Tongue (tissue), 1 donor: ENCODE measurements at regions not wholly inside any gene's neighbourhood (a gene's known extent, or its start where the extent isn't known, plus 50 kb on each side); places are given as distances from the start of the nearest gene placed in this dataset.
"Not testable (repeated sequence)": the region's sequence is repeated elsewhere in the genome, so short reads cannot be mapped to it uniquely, and the experiment has no call there.

Experiments used
- DNase-seq: peaks from one replicate; pipeline ENCODE4 v3.0.0-alpha.2; 2015

GRCh38 chr18:22284581-22285360 is 115.4 kb downstream of the GATA6 start:
- no peak for DNase-seq

GRCh38 chr18:22283855-22284254 is 114.5 kb downstream of the GATA6 start:
- DNase-seq = not testable (repeated sequence)

- DNase-seq = no peak
Measured at GRCh38 chr18:22283397-22283796, 114.0 kb downstream of the GATA6 start.

GRCh38 chr18:22283116-22283395 is 113.7 kb downstream of the GATA6 start:
- DNase-seq = no peak

GRCh38 chr18:22282311-22283115 is 113.1 kb downstream of the GATA6 start:
- DNase-seq = peak; percentile 19

- DNase-seq = no peak
Measured at GRCh38 chr18:22280453-22280750, 111.0 kb downstream of the GATA6 start.

- no peak for DNase-seq
Measured at GRCh38 chr18:22279741-22280452, 110.5 kb downstream of the GATA6 start.

GRCh38 chr18:22278798-22279197 is 109.4 kb downstream of the GATA6 start:
- DNase-seq = no peak

- DNase-seq = no peak
Measured at GRCh38 chr18:22277758-22278157, 108.4 kb downstream of the GATA6 start.

- DNase-seq = no peak
Measured at GRCh38 chr18:22276334-22276713, 106.9 kb downstream of the GATA6 start.

- DNase-seq = no peak
Measured at GRCh38 chr18:22275706-22276333, 106.4 kb downstream of the GATA6 start.

- DNase-seq = no peak
Measured at GRCh38 chr18:22273101-22274039, 104.0 kb downstream of the GATA6 start.

- no peak for DNase-seq
Measured at GRCh38 chr18:22272242-22272641, 102.9 kb downstream of the GATA6 start.

GRCh38 chr18:22271030-22271429 is 101.6 kb downstream of the GATA6 start:
- DNase-seq = no peak

GRCh38 chr18:22268641-22269128 is 99.3 kb downstream of the GATA6 start:
- no peak for DNase-seq

- DNase-seq = no peak
Measured at GRCh38 chr18:22267697-22268096, 98.3 kb downstream of the GATA6 start.

- no peak for DNase-seq
Measured at GRCh38 chr18:22267225-22267624, 97.8 kb downstream of the GATA6 start.

GRCh38 chr18:22265838-22266237 is 96.4 kb downstream of the GATA6 start:
- no peak for DNase-seq

GRCh38 chr18:22260208-22260820 is 90.9 kb downstream of the GATA6 start:
- DNase-seq = no peak

- DNase-seq = no peak
Measured at GRCh38 chr18:22257022-22257543, 87.7 kb downstream of the GATA6 start.

- no peak for DNase-seq
Measured at GRCh38 chr18:22254088-22254487, 84.7 kb downstream of the GATA6 start.
